NCI-H2196 treated with DMSO at 0.1 percent for 48 hours (cell line): ENCODE measurements at regions not wholly inside any gene's neighbourhood (a gene's known extent, or its start where the extent isn't known, plus 50 kb on each side); places are given as distances from the start of the nearest gene placed in this dataset.
"Not testable (repeated sequence)": the region's sequence is repeated elsewhere in the genome, so short reads cannot be mapped to it uniquely, and the experiment has no call there.

ENCODE experiments used
- DNase-seq: peaks from one replicate; lab custom pipeline; 2025; ENCODE audit not compliant: unreplicated experiment; lab: John Stamatoyannopoulos, UW

DNA sequence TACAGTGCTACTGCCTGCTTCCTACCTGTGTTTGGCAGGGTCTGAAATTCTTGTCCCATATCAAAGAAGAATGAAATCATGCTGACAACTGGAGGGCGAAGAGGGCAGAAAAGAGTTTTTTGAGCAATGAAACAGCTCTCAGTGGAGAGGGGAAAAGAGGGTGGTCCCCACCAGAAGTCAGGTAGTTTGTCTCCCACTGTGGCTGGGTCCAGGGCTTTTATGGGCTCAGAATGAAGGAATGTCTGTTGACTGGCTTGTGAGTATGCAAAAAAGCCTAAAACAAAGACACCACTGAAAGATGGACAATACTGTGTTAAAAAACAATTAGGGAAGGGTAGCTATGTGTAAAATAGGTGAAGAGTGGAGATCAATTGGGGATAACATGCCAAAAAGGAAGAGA is 115.0 kb downstream of the ADAM29 start:
- DNase-seq = no peak

DNA sequence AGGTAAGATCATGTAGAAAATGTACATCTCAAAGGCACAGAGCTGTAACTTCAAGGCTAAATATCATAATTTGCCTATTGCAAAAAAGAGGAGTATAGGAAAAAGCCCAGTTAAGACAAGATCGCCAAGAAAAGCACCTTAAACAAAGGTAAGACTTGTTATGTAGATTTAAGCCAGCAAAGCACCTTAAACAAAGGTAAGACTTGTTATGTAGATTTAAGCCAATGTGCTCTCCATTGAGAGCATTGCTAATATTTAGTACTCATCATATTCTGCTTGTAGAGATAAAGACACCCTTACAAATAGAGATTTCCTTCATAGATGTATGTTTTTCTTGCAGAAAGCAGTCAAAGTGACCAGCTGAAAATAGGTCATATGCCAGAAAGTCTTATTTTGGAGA is 115.8 kb downstream of the ADAM29 start:
- DNase-seq = no peak

DNA sequence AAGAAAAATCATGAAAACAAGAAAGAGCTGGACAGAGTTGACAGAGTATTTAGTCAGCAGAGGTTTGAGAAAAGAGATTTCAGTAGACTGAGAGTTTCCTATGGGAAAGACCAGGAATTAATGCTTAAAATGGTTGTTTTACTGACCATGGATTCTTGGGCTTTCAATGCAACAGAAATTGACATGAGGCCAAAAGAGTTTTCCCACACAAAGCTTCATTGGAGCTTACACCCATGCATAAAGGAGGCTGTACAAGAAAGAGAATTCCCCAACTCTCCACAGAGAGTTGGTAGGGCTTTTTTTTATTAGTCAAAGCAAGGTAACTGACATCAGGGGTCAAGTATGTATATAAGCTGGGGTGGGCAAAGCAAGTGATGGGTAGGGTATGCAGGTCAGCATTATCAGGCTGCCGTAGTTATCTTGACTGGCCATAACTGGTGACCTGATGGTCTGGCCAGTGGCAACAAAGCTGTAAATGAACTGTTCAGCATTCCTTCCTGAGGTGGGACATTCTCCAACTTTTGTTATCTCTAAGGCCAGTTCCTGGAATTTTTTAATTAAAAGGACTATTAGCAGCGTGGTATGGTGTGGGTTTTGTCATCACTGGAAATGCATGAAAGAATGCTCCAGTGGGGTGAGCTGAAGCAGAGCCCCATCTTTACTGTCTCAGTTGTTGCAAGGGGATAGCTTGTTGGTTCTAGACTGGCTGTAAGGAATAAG is 117.0 kb downstream of the ADAM29 start:
- DNase-seq = no peak

DNA sequence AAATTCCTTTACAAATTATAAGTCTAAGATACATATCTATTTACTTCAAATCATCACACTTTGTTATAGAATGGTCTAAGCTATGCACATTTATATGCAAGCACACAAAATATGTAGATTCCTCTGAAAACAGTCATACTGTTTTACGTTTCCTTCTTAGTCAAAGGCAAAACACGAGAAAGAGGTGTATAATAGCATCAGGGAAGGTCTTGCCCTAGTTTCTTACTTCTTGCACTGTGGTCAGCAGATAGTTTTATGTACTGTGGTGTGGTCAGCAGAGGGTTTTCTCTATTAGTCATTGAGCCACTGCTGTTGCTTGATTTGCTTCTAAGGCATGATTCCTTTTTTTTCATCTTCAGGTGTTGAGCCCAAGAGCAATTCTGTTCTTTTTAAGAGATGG is 117.7 kb downstream of the ADAM29 start:
- no peak for DNase-seq

DNA sequence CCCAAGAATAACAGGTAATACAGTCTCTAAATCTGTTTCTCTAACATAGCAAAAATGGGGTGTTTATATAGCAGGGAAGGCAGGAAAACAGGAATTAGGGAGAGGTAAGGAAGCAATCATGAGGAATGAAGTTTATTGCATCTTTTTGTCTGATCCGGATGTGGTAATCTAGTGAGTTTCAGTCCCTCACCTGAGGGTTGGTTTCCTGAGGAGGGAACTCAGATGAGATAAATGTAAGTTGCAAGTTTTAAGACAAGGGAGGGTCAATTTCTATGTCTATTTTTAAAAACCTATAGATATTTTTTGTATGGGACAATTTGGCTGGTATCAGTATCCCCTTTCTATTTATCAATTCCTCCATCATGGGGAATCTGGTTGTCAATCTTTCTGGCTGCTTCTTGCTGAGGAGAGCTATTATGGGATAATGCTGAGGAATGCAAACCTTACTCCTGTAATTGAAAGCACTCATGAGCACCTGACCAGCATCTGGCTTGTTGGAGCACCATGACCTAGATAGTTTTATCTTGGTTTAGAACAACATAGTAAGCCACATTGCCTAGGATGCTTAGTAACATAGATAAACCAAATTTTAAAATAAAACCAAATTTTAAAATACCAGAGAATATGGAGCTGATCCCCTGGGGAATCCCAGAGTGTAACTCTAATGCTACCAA is 130.1 kb downstream of the ADAM29 start:
- no peak for DNase-seq

DNA sequence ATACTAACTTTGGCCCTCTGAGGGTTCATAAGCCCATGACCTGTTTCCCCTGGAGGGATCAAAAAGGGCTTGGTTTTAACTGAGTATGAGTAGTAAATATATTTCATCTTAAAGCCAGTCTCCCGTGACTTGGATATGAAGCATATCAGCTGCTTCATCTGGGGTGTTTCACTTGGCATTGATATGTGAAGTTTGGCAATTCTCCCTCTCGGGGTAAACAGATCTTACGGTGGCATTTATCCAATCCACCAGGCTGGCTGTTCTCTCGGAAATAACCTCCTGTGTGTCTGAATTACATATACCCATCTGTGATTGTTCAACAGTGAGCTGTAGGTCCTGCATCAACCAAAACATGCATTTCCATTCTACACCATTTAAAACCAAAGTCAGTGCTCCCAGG is 130.7 kb downstream of the ADAM29 start:
- DNase-seq = no peak

- no peak for DNase-seq
Observed at GRCh38 chr4:175051974-175052373, 133.8 kb downstream of the ADAM29 start.

- no peak for DNase-seq
Observed at GRCh38 chr4:175054980-175055379, 136.8 kb downstream of the ADAM29 start.

DNA sequence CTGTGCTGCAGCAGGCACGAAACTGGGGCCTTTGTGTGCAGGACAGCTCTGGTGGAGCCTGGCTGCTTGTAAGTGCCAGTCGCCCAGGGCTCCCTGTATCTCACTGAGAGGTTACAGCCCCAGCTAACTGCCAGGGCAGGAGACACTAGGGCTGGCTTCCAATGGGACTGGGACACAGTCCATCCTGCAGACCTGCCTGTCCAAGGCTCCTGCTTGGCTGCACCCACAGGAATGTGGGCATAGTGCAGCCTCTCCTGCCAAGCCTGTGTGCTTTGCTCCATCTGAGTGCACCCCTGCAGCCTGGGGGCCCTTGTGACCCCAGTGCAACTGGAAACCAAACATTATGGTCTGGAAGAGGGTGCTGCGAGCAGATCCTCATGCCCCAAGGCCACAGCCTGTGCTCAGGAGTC is 144.0 kb downstream of the ADAM29 start:
- DNase-seq = no peak

DNA sequence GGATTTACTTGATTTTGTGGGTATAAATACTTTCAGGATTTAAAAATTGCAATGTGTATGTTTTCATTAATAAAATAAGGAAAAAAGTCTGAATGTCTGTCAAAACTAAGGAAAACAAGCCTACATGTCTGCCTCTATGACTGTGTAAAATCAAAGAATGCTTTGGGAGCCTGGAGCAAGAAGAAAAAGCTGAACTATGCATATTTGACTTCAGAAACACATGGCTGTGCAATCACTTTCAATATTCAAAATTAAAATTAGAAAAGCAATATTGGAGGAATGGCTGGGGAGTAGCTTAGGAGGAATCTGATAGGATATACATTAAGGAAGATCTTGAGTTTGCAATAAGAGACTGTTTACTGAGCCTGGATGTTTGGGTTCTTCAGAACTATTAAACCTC is 147.1 kb downstream of the ADAM29 start:
- DNase-seq = no peak

GRCh38 chr4:175066923-175067627 is 148.9 kb downstream of the ADAM29 start:
- no peak for DNase-seq

- DNase-seq = no peak
Observed at GRCh38 chr4:175068266-175068665, 150.1 kb downstream of the ADAM29 start.

GRCh38 chr4:175070444-175070843 is 152.3 kb downstream of the ADAM29 start:
- DNase-seq = no peak

DNA sequence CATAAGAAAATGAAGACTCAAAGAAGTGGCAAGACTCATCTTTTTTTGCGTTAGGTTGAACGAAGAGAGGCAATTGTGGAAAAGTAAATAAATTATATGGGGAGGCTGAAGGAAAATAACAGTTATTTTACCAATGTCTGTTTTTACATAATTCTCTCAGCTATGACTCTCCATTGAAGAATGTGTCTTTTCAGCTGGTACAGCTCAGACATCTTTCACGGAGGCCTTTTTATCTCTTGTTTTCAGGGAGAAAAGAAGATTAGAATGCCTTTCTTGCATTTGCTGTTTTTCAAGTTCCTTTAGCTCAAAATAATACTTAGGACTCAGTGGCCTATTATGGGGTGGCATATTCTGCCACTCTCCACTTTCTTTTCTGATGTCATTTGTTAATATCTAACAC is 153.0 kb downstream of the ADAM29 start:
- no peak for DNase-seq

GRCh38 chr4:175087145-175087544 is 169.0 kb downstream of the ADAM29 start:
- no peak for DNase-seq

DNA sequence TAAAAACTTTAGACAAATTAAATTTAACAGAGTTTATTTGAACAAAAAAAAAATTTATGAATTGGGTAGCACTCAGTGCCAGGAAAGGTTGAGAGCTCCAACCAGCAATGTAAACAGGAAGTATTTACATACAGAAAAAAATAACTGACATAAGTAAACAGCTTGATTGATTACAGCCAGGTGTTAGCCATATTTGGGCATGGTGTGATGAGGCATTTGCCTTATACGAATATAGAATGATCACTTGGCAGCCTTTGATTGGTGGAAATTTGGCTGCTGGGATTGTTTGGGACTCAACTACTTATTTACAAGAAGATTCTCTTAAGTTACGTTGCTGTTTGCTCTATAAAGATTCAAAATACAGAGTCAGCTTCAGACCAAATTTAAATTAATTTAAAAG is 172.0 kb downstream of the ADAM29 start:
- no peak for DNase-seq

- no peak for DNase-seq
Observed at GRCh38 chr4:175091649-175092048, 173.5 kb downstream of the ADAM29 start.

DNA sequence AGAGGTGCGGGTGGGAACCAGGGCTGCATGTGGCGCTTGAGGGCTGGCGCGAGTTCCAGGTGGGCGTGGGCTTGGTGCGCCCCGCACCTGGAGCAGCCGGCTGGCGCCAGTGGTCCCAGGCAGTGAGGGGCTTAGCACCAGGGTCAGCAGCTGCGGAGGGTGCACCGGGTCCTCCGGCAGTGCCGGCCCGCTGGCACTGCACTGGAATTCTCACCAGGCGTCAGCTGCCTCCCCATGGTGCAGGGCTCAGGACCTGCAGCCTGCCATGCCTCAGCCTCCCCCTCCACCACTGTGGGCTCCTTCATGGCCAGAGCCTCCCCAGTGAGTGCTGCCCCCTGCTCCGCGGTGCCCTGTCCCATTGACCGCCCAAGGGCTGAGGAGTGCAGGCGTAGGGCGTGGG is 174.0 kb downstream of the ADAM29 start:
- no peak for DNase-seq

DNA sequence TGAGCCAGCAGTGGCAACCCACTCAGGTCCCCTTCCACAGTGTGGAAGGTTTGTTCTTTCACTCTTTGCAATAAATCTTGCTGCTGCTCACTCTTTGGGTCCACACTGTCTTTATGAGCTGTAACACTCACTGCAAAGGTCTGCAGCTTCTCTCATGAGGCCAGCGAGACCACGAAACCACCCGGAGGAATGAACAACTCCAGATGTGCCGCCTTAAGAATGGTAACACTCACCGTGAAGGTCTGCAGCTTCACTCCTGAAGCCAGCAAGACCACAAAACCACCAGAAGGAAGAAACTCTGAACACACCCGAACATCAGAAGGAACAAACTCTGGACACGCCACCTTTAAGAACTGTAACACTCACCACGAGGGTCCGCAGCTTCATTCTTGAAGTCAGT is 174.9 kb downstream of the ADAM29 start:
- DNase-seq = not testable (repeated sequence)

DNA sequence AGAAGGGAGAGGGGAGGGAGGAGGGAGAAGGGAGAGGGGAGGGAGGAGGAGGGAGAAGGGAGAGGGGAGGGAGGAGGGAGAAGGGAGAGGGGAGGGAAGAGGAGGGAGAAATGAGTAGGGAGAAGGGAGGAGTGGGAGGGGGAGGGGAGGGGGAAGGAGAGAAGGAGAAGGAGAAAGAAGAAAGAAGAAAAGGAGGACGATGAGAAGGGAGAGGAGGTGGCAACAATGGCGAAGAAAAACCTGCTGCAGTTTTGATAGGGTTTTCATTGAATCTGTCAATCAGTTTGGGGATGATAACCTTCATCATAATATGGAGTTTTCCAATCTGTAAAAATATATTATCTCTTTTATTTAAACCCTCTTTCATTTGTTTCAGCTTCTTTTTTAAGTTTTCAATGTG is 185.2 kb downstream of the ADAM29 start:
- no peak for DNase-seq

- no peak for DNase-seq
Observed at GRCh38 chr4:175106301-175106700, 188.1 kb downstream of the ADAM29 start.

GRCh38 chr4:175109933-175110332 is 191.8 kb downstream of the ADAM29 start:
- no peak for DNase-seq
